Ascending aorta (tissue), 2 donors: ENCODE measurements at regions not wholly inside any gene's neighbourhood (a gene's known extent, or its start where the extent isn't known, plus 50 kb on each side); places are given as distances from the start of the nearest gene placed in this dataset.

ENCODE experiments used
- DNase-seq, 2 donors: peaks; one replicate each; pipeline ENCODE4 v3.0.0-alpha.2; 2019; ENCODE audit warnings: low spot score in 2 of 2
- H3K27ac ChIP-seq, 2 donors: fragments of 200-600 bp; sonication (generic); one replicate each; pipeline ENCODE4 v1.5.1; 2016 to 2017; ENCODE audit warnings: mild to moderate bottlenecking in 1 of 2
- H3K27me3 ChIP-seq: fragments of 200-600 bp; sonication (generic); one replicate; pipeline ENCODE4 v1.5.1; 2017
- H3K36me3 ChIP-seq, 2 donors: fragments of 200-600 bp; sonication (generic); one replicate each; pipeline ENCODE4 v1.5.1; 2016
- H3K4me1 ChIP-seq, 2 donors: fragments of 200-600 bp; sonication (generic); one replicate each; pipeline ENCODE4 v1.5.1; 2016 to 2017; ENCODE audit warnings: mild to moderate bottlenecking in 1 of 2
- H3K4me3 ChIP-seq, 2 donors: fragments of 200-600 bp; sonication (generic); one replicate each; pipeline ENCODE4 v1.5.1; 2016 to 2017; ENCODE audit warnings: mild to moderate bottlenecking in 1 of 2
- H3K9me3 ChIP-seq, 2 donors: fragments of 200-600 bp; sonication (generic); one replicate each; pipeline ENCODE4 v1.5.1; 2016
- CTCF ChIP-seq, 3 experiments: fragments of 200-600 bp in 2 of 3; fragments of 450-650 bp in 1 of 3; sonication (generic) in 2 of 3; IDR thresholded peaks; one replicate each; pipeline ENCODE4 v1.5.1; 2016 to 2019; ENCODE audit warnings: antibody characterized with exemption in 3 of 3, mild to moderate bottlenecking in 1 of 3, moderate library complexity in 1 of 3
- intact Hi-C: fragments of 100-400 bp; cut with DNase I; formaldehyde crosslinking; loops from one replicate; pipeline ENCODE4 v1.15.1; 2023

- no peak for TF ChIP-seq CTCF (IDR thresholded peaks at IDR 0.05)
- no peaks in the 10 kb centered on the region for H3K27me3 ChIP-seq
- no peaks in the 10 kb centered on the region for H3K9me3 ChIP-seq
- no peak overlapping the region for H3K4me3 ChIP-seq
- H3K36me3 ChIP-seq = no peaks in the 10 kb centered on the region
- intact Hi-C loops = no loop called here
- DNase-seq = no peak
- H3K4me1 ChIP-seq = no peaks in the 10 kb centered on the region
- H3K27ac ChIP-seq = no peak overlapping the region
These were observed 481.6 kb downstream of the PCNX1 start for GRCh38 chr14:71388862-71389261.

GRCh38 chr14:71394386-71394785 lies 487.1 kb downstream of the PCNX1 start:
- Histone ChIP-seq H3K9me3 (no peaks in the 10 kb centered on the region), H3K27me3 (no peaks in the 10 kb centered on the region), H3K4me1 (peaks cover 0 to 5% of the 10 kb centered on the region in 2 donors), H3K36me3 (no peaks in the 10 kb centered on the region), H3K4me3 (no peak overlapping the region), H3K27ac (no peak overlapping the region)
- no peak for TF ChIP-seq CTCF (IDR thresholded peaks at IDR 0.05)
- intact Hi-C loops = no loop called here
- DNase-seq = no peak

GRCh38 chr14:71395151-71395604 lies 487.9 kb downstream of the PCNX1 start:
- no peak for TF ChIP-seq CTCF (IDR thresholded peaks at IDR 0.05)
- intact Hi-C loops = no loop called here
- no peaks in the 10 kb centered on the region for H3K9me3 ChIP-seq

GRCh38 chr14:71395636-71396035 lies 488.4 kb downstream of the PCNX1 start:
- no peaks in the 10 kb centered on the region for H3K27me3 ChIP-seq
- peaks cover 0 to 15% of the 10 kb centered on the region in 2 donors for H3K4me1 ChIP-seq
- no peaks in the 10 kb centered on the region for H3K36me3 ChIP-seq
- DNase-seq = no peak
- intact Hi-C loops = no loop called here
- peak overlapping the region in 1 of 2 donors; percentile 33 for H3K27ac ChIP-seq
- no peaks in the 10 kb centered on the region for H3K9me3 ChIP-seq
- no peak overlapping the region for H3K4me3 ChIP-seq
- no peak for TF ChIP-seq CTCF (IDR thresholded peaks at IDR 0.05)

More at GRCh38 chr14:71395151-71395604, 487.9 kb downstream of the PCNX1 start:
- Histone ChIP-seq H3K4me1 (peaks cover 0 to 10% of the 10 kb centered on the region in 2 donors), H3K27me3 (no peaks in the 10 kb centered on the region), H3K4me3 (no peak overlapping the region), H3K27ac (peak overlapping the region in 1 of 2 donors; percentile 33), H3K36me3 (no peaks in the 10 kb centered on the region)
- no peak for DNase-seq

- H3K36me3 ChIP-seq = no peaks in the 10 kb centered on the region
- H3K27ac ChIP-seq = no peak overlapping the region
- H3K27me3 ChIP-seq = no peaks in the 10 kb centered on the region
- DNase-seq = no peak
- intact Hi-C loops = no loop called here
- no peak for TF ChIP-seq CTCF (IDR thresholded peaks at IDR 0.05)
- H3K4me3 ChIP-seq = no peak overlapping the region
- H3K4me1 ChIP-seq = peaks cover 0 to 20% of the 10 kb centered on the region in 2 donors
- H3K9me3 ChIP-seq = no peaks in the 10 kb centered on the region
These were observed 488.9 kb downstream of the PCNX1 start for GRCh38 chr14:71396050-71396677.
